ENCODE measurements at regions not wholly inside any gene's neighbourhood (a gene's known extent, or its start where the extent isn't known, plus 50 kb on each side); places are given as distances from the start of the nearest gene placed in this dataset.

- H3K4me3 ChIP-seq (ENCODE audit: low read length in 2 of 2) = no peak overlapping the region
- no peak overlapping the region for H3K9ac ChIP-seq (ENCODE audit: low read depth in 1 of 2, low read length in 2 of 2)
- peaks cover 0 to 3% of the 10 kb centered on the region in 2 donors for H3K9me3 ChIP-seq (ENCODE audit: control insufficient read depth in 2 of 2, low read length in 2 of 2)
- H3K27me3 ChIP-seq (ENCODE audit: control insufficient read depth in 2 of 2, insufficient read depth in 2 of 2, low read length in 2 of 2) = no peaks in the 10 kb centered on the region
- no peaks in the 10 kb centered on the region for H3K36me3 ChIP-seq (ENCODE audit: control insufficient read depth in 2 of 2, insufficient read depth in 2 of 2, low read length in 2 of 2)
- H3K27ac ChIP-seq (ENCODE audit: low read depth in 2 of 2, low read length in 2 of 2) = no peak overlapping the region
- no peaks in the 10 kb centered on the region for H3K4me1 ChIP-seq (ENCODE audit: control insufficient read depth in 2 of 2, insufficient read depth in 2 of 2, low read length in 2 of 2)
These were observed 1113.3 kb downstream of the CDH8 start for GRCh38 chr16:60922920-60923319.

- no peaks in the 10 kb centered on the region for H3K36me3 ChIP-seq (ENCODE audit: control insufficient read depth in 2 of 2, insufficient read depth in 2 of 2, low read length in 2 of 2)
- no peaks in the 10 kb centered on the region for H3K9me3 ChIP-seq (ENCODE audit: control insufficient read depth in 2 of 2, low read length in 2 of 2)
- no peak overlapping the region for H3K9ac ChIP-seq (ENCODE audit: low read depth in 1 of 2, low read length in 2 of 2)
These were observed 1121.9 kb downstream of the CDH8 start for GRCh38 chr16:60914334-60914733.

GRCh38 chr16:60907645-60908044 is 1128.6 kb downstream of the CDH8 start:
- H3K9me3 ChIP-seq (ENCODE audit: control insufficient read depth in 2 of 2, low read length in 2 of 2) = no peaks in the 10 kb centered on the region
- no peaks in the 10 kb centered on the region for H3K36me3 ChIP-seq (ENCODE audit: control insufficient read depth in 2 of 2, insufficient read depth in 2 of 2, low read length in 2 of 2)
- H3K27ac ChIP-seq (ENCODE audit: low read depth in 2 of 2, low read length in 2 of 2) = no peak overlapping the region
- no peaks in the 10 kb centered on the region for H3K4me1 ChIP-seq (ENCODE audit: control insufficient read depth in 2 of 2, insufficient read depth in 2 of 2, low read length in 2 of 2)
- H3K27me3 ChIP-seq (ENCODE audit: control insufficient read depth in 2 of 2, insufficient read depth in 2 of 2, low read length in 2 of 2) = no peaks in the 10 kb centered on the region
- no peak overlapping the region for H3K9ac ChIP-seq (ENCODE audit: low read depth in 1 of 2, low read length in 2 of 2)
- no peak overlapping the region for H3K4me3 ChIP-seq (ENCODE audit: low read length in 2 of 2)

More at GRCh38 chr16:60914334-60914733, 1121.9 kb downstream of the CDH8 start:
- Histone ChIP-seq H3K4me3 (ENCODE audit: low read length in 2 of 2) (no peak overlapping the region), H3K27me3 (ENCODE audit: control insufficient read depth in 2 of 2, insufficient read depth in 2 of 2, low read length in 2 of 2) (no peaks in the 10 kb centered on the region), H3K27ac (ENCODE audit: low read depth in 2 of 2, low read length in 2 of 2) (no peak overlapping the region), H3K4me1 (ENCODE audit: control insufficient read depth in 2 of 2, insufficient read depth in 2 of 2, low read length in 2 of 2) (no peaks in the 10 kb centered on the region)

- no peak overlapping the region for H3K9ac ChIP-seq (ENCODE audit: low read depth in 1 of 2, low read length in 2 of 2)
- H3K27me3 ChIP-seq (ENCODE audit: control insufficient read depth in 2 of 2, insufficient read depth in 2 of 2, low read length in 2 of 2) = no peaks in the 10 kb centered on the region
- H3K9me3 ChIP-seq (ENCODE audit: control insufficient read depth in 2 of 2, low read length in 2 of 2) = no peaks in the 10 kb centered on the region
- H3K27ac ChIP-seq (ENCODE audit: low read depth in 2 of 2, low read length in 2 of 2) = no peak overlapping the region
- H3K4me3 ChIP-seq (ENCODE audit: low read length in 2 of 2) = no peak overlapping the region
- H3K4me1 ChIP-seq (ENCODE audit: control insufficient read depth in 2 of 2, insufficient read depth in 2 of 2, low read length in 2 of 2) = no peaks in the 10 kb centered on the region
- no peaks in the 10 kb centered on the region for H3K36me3 ChIP-seq (ENCODE audit: control insufficient read depth in 2 of 2, insufficient read depth in 2 of 2, low read length in 2 of 2)
These were observed 1130.4 kb downstream of the CDH8 start for GRCh38 chr16:60905811-60906210.

- Histone ChIP-seq H3K9me3 (ENCODE audit: control insufficient read depth in 2 of 2, low read length in 2 of 2) (peaks cover 0 to 3% of the 10 kb centered on the region in 2 donors), H3K4me1 (ENCODE audit: control insufficient read depth in 2 of 2, insufficient read depth in 2 of 2, low read length in 2 of 2) (no peaks in the 10 kb centered on the region), H3K4me3 (ENCODE audit: low read length in 2 of 2) (no peak overlapping the region), H3K9ac (ENCODE audit: low read depth in 1 of 2, low read length in 2 of 2) (no peak overlapping the region), H3K36me3 (ENCODE audit: control insufficient read depth in 2 of 2, insufficient read depth in 2 of 2, low read length in 2 of 2) (no peaks in the 10 kb centered on the region), H3K27me3 (ENCODE audit: control insufficient read depth in 2 of 2, insufficient read depth in 2 of 2, low read length in 2 of 2) (no peaks in the 10 kb centered on the region), H3K27ac (ENCODE audit: low read depth in 2 of 2, low read length in 2 of 2) (no peak overlapping the region)
These were observed 1134.1 kb downstream of the CDH8 start for GRCh38 chr16:60902114-60902513.

GRCh38 chr16:60882816-60883215 is 1153.4 kb downstream of the CDH8 start:
- Histone ChIP-seq H3K9ac (ENCODE audit: low read depth in 1 of 2, low read length in 2 of 2) (no peak overlapping the region), H3K27ac (ENCODE audit: low read depth in 2 of 2, low read length in 2 of 2) (no peak overlapping the region), H3K4me3 (ENCODE audit: low read length in 2 of 2) (no peak overlapping the region), H3K36me3 (ENCODE audit: control insufficient read depth in 2 of 2, insufficient read depth in 2 of 2, low read length in 2 of 2) (no peaks in the 10 kb centered on the region), H3K9me3 (ENCODE audit: control insufficient read depth in 2 of 2, low read length in 2 of 2) (peaks cover 0 to 3% of the 10 kb centered on the region in 2 donors), H3K27me3 (ENCODE audit: control insufficient read depth in 2 of 2, insufficient read depth in 2 of 2, low read length in 2 of 2) (no peaks in the 10 kb centered on the region), H3K4me1 (ENCODE audit: control insufficient read depth in 2 of 2, insufficient read depth in 2 of 2, low read length in 2 of 2) (no peaks in the 10 kb centered on the region)

GRCh38 chr16:60852635-60853034 is 1183.6 kb downstream of the CDH8 start:
- no peak overlapping the region for H3K27ac ChIP-seq (ENCODE audit: low read depth in 2 of 2, low read length in 2 of 2)
- no peaks in the 10 kb centered on the region for H3K9me3 ChIP-seq (ENCODE audit: control insufficient read depth in 2 of 2, low read length in 2 of 2)
- no peaks in the 10 kb centered on the region for H3K36me3 ChIP-seq (ENCODE audit: control insufficient read depth in 2 of 2, insufficient read depth in 2 of 2, low read length in 2 of 2)

GRCh38 chr16:60821661-60822060 is 1214.6 kb downstream of the CDH8 start:
- Histone ChIP-seq H3K4me3 (ENCODE audit: low read length in 2 of 2) (no peak overlapping the region), H3K27ac (ENCODE audit: low read depth in 2 of 2, low read length in 2 of 2) (no peak overlapping the region), H3K9ac (ENCODE audit: low read depth in 1 of 2, low read length in 2 of 2) (no peak overlapping the region), H3K36me3 (ENCODE audit: control insufficient read depth in 2 of 2, insufficient read depth in 2 of 2, low read length in 2 of 2) (no peaks in the 10 kb centered on the region), H3K9me3 (ENCODE audit: control insufficient read depth in 2 of 2, low read length in 2 of 2) (peaks cover 0 to 2% of the 10 kb centered on the region in 2 donors), H3K4me1 (ENCODE audit: control insufficient read depth in 2 of 2, insufficient read depth in 2 of 2, low read length in 2 of 2) (no peaks in the 10 kb centered on the region), H3K27me3 (ENCODE audit: control insufficient read depth in 2 of 2, insufficient read depth in 2 of 2, low read length in 2 of 2) (no peaks in the 10 kb centered on the region)

More at GRCh38 chr16:60852635-60853034, 1183.6 kb downstream of the CDH8 start:
- H3K4me1 ChIP-seq (ENCODE audit: control insufficient read depth in 2 of 2, insufficient read depth in 2 of 2, low read length in 2 of 2) = no peaks in the 10 kb centered on the region
- H3K27me3 ChIP-seq (ENCODE audit: control insufficient read depth in 2 of 2, insufficient read depth in 2 of 2, low read length in 2 of 2) = no peaks in the 10 kb centered on the region
- H3K4me3 ChIP-seq (ENCODE audit: low read length in 2 of 2) = no peak overlapping the region
- no peak overlapping the region for H3K9ac ChIP-seq (ENCODE audit: low read depth in 1 of 2, low read length in 2 of 2)

- H3K36me3 ChIP-seq (ENCODE audit: control insufficient read depth in 2 of 2, insufficient read depth in 2 of 2, low read length in 2 of 2) = no peaks in the 10 kb centered on the region
- H3K4me1 ChIP-seq (ENCODE audit: control insufficient read depth in 2 of 2, insufficient read depth in 2 of 2, low read length in 2 of 2) = no peaks in the 10 kb centered on the region
- H3K9ac ChIP-seq (ENCODE audit: low read depth in 1 of 2, low read length in 2 of 2) = no peak overlapping the region
- H3K27ac ChIP-seq (ENCODE audit: low read depth in 2 of 2, low read length in 2 of 2) = no peak overlapping the region
- H3K9me3 ChIP-seq (ENCODE audit: control insufficient read depth in 2 of 2, low read length in 2 of 2) = no peaks in the 10 kb centered on the region
- H3K4me3 ChIP-seq (ENCODE audit: low read length in 2 of 2) = no peak overlapping the region
- no peaks in the 10 kb centered on the region for H3K27me3 ChIP-seq (ENCODE audit: control insufficient read depth in 2 of 2, insufficient read depth in 2 of 2, low read length in 2 of 2)
These were observed 1215.9 kb downstream of the CDH8 start for GRCh38 chr16:60820361-60820760.

GRCh38 chr16:60818465-60818864 is 1217.8 kb downstream of the CDH8 start:
- no peaks in the 10 kb centered on the region for H3K36me3 ChIP-seq (ENCODE audit: control insufficient read depth in 2 of 2, insufficient read depth in 2 of 2, low read length in 2 of 2)
- no peaks in the 10 kb centered on the region for H3K4me1 ChIP-seq (ENCODE audit: control insufficient read depth in 2 of 2, insufficient read depth in 2 of 2, low read length in 2 of 2)
- H3K9ac ChIP-seq (ENCODE audit: low read depth in 1 of 2, low read length in 2 of 2) = no peak overlapping the region
- H3K27me3 ChIP-seq (ENCODE audit: control insufficient read depth in 2 of 2, insufficient read depth in 2 of 2, low read length in 2 of 2) = no peaks in the 10 kb centered on the region
- H3K4me3 ChIP-seq (ENCODE audit: low read length in 2 of 2) = no peak overlapping the region
- no peak overlapping the region for H3K27ac ChIP-seq (ENCODE audit: low read depth in 2 of 2, low read length in 2 of 2)
- H3K9me3 ChIP-seq (ENCODE audit: control insufficient read depth in 2 of 2, low read length in 2 of 2) = no peaks in the 10 kb centered on the region

- H3K27ac ChIP-seq (ENCODE audit: low read depth in 2 of 2, low read length in 2 of 2) = no peak overlapping the region
- H3K4me3 ChIP-seq (ENCODE audit: low read length in 2 of 2) = no peak overlapping the region
- no peak overlapping the region for H3K9ac ChIP-seq (ENCODE audit: low read depth in 1 of 2, low read length in 2 of 2)
- no peaks in the 10 kb centered on the region for H3K9me3 ChIP-seq (ENCODE audit: control insufficient read depth in 2 of 2, low read length in 2 of 2)
- no peaks in the 10 kb centered on the region for H3K36me3 ChIP-seq (ENCODE audit: control insufficient read depth in 2 of 2, insufficient read depth in 2 of 2, low read length in 2 of 2)
- H3K27me3 ChIP-seq (ENCODE audit: control insufficient read depth in 2 of 2, insufficient read depth in 2 of 2, low read length in 2 of 2) = no peaks in the 10 kb centered on the region
- no peaks in the 10 kb centered on the region for H3K4me1 ChIP-seq (ENCODE audit: control insufficient read depth in 2 of 2, insufficient read depth in 2 of 2, low read length in 2 of 2)
These were observed 1219.8 kb downstream of the CDH8 start for GRCh38 chr16:60816461-60816860.

Measured in mucosa of rectum (tissue), 2 donors.